NCI-H748 treated with DMSO at 0.1 percent for 48 hours (cell line): ENCODE measurements at regions not wholly inside any gene's neighbourhood (a gene's known extent, or its start where the extent isn't known, plus 50 kb on each side); places are given as distances from the start of the nearest gene placed in this dataset.

ENCODE experiments used
- DNase-seq: peaks from one replicate; lab custom pipeline; 2025; lab: John Stamatoyannopoulos, UW

- DNase-seq, result no peak
Observed at GRCh38 chrX:125505207-125505606, 185.5 kb downstream of the TEX13C start.

- DNase-seq, result no peak
Observed at GRCh38 chrX:125507119-125507518, 187.4 kb downstream of the TEX13C start.

- no peak for DNase-seq
Observed at GRCh38 chrX:125520029-125520428, 200.4 kb downstream of the TEX13C start.

GRCh38 chrX:125522752-125523151, 203.1 kb downstream of the TEX13C start:
- no peak for DNase-seq

- DNase-seq, result no peak
Observed at GRCh38 chrX:125532411-125533089, 212.9 kb downstream of the TEX13C start.

- DNase-seq, result no peak
Observed at GRCh38 chrX:125533352-125533751, 213.7 kb downstream of the TEX13C start.

GRCh38 chrX:125544031-125544660, 224.5 kb downstream of the TEX13C start:
- no peak for DNase-seq

GRCh38 chrX:125544856-125545255, 225.2 kb downstream of the TEX13C start:
- no peak for DNase-seq

GRCh38 chrX:125577479-125577878, 257.8 kb downstream of the TEX13C start:
- no peak for DNase-seq

- no peak for DNase-seq
Observed at GRCh38 chrX:125604448-125604847, 284.8 kb downstream of the TEX13C start.

GRCh38 chrX:125605145-125605544, 285.5 kb downstream of the TEX13C start:
- DNase-seq, result no peak

- peak; percentile 7 for DNase-seq
Observed at GRCh38 chrX:125614591-125615343, 295.1 kb downstream of the TEX13C start.

GRCh38 chrX:125620715-125621587, 301.3 kb downstream of the TEX13C start:
- DNase-seq, result no peak

GRCh38 chrX:125621588-125621927, 301.9 kb downstream of the TEX13C start:
- DNase-seq, result no peak

- DNase-seq, result no peak
Observed at GRCh38 chrX:125622899-125623298, 303.2 kb downstream of the TEX13C start.

- DNase-seq, result no peak
Observed at GRCh38 chrX:125627676-125628075, 308.0 kb downstream of the TEX13C start.

- DNase-seq, result no peak
Observed at GRCh38 chrX:125628435-125628834, 308.8 kb downstream of the TEX13C start.

GRCh38 chrX:125641405-125641804, 321.7 kb downstream of the TEX13C start:
- no peak for DNase-seq

- DNase-seq, result no peak
Observed at GRCh38 chrX:125646195-125646594, 326.5 kb downstream of the TEX13C start.

- DNase-seq, result no peak
Observed at GRCh38 chrX:125651426-125651825, 331.8 kb downstream of the TEX13C start.

GRCh38 chrX:125654501-125654900, 334.8 kb downstream of the TEX13C start:
- no peak for DNase-seq

GRCh38 chrX:125673758-125674157, 354.1 kb downstream of the TEX13C start:
- no peak for DNase-seq
